Vagina (tissue), 2 donors: ENCODE measurements at regions not wholly inside any gene's neighbourhood (a gene's known extent, or its start where the extent isn't known, plus 50 kb on each side); places are given as distances from the start of the nearest gene placed in this dataset.

Experiments
- DNase-seq, 2 donors: peaks; one replicate each; pipeline ENCODE4 v3.0.0-alpha.2; 2017; ENCODE audit errors: extremely low spot score in 2 of 2
- H3K27ac ChIP-seq: fragments of 200-600 bp; sonication (generic); one replicate; pipeline ENCODE4 v1.5.1; 2019
- H3K27me3 ChIP-seq: fragments of 200-600 bp; sonication (generic); one replicate; pipeline ENCODE4 v1.5.1; 2019
- H3K36me3 ChIP-seq, 2 donors: fragments of 200-600 bp; sonication (generic); one replicate each; pipeline ENCODE4 v1.5.1; 2017 to 2019
- H3K4me1 ChIP-seq: fragments of 200-600 bp; sonication (generic); one replicate; pipeline ENCODE4 v1.5.1; 2019
- H3K4me3 ChIP-seq, 2 donors: fragments of 200-600 bp; sonication (generic); 1 replicate in 1 of 2; 2 replicates in 1 of 2; pipeline ENCODE4 v1.5.1; 2016 to 2019
- H3K9me3 ChIP-seq: fragments of 200-600 bp; sonication (generic); one replicate; pipeline ENCODE4 v1.5.1; 2019
- CTCF ChIP-seq, 3 experiments: fragments of 450-650 bp in 2 of 3; fragments of 200-600 bp in 1 of 3; sonication (generic) in 1 of 3; IDR thresholded peaks; one replicate each; pipeline ENCODE4 v1.5.1; 2017 to 2019; ENCODE audit warnings: antibody characterized with exemption in 3 of 3, mild to moderate bottlenecking in 2 of 3, moderate library complexity in 2 of 3
- POLR2A ChIP-seq, 2 donors: fragments of 450-650 bp; IDR thresholded peaks; one replicate each; pipeline ENCODE4 v1.6.1; 2017; ENCODE audit warnings: antibody characterized with exemption in 2 of 2, mild to moderate bottlenecking in 2 of 2, moderate library complexity in 2 of 2
- POLR2AphosphoS5 ChIP-seq, 2 donors: sonication (generic); formaldehyde crosslinking; IDR thresholded peaks; one replicate each; pipeline ENCODE4 v1.9.0; 2017; ENCODE audit warnings: antibody characterized with exemption in 2 of 2, mild to moderate bottlenecking in 2 of 2, low read depth in 1 of 2; ENCODE audit not compliant: insufficient read depth in 1 of 2
- intact Hi-C: fragments of 100-400 bp; cut with DNase I; formaldehyde crosslinking; loops from one replicate; pipeline ENCODE4 v1.15.1; 2023

GRCh38 chr4:165677081-165677480, 196.0 kb upstream of the TLL1 start:
- intact Hi-C loops, result no loop called here
- H3K27me3 ChIP-seq, result no peaks in the 10 kb centered on the region
- no peak overlapping the region for H3K4me3 ChIP-seq
- no peak overlapping the region for H3K27ac ChIP-seq
- no peaks in the 10 kb centered on the region for H3K9me3 ChIP-seq
- TF ChIP-seq CTCF (IDR thresholded peaks at IDR 0.05), result no peak
- TF ChIP-seq POLR2A (IDR thresholded peaks at IDR 0.05), result no peak
- TF ChIP-seq POLR2AphosphoS5 (IDR thresholded peaks at IDR 0.05; ENCODE audit: insufficient read depth in 1 of 2, low read depth in 1 of 2), result no peak
- no peak for DNase-seq
- no peaks in the 10 kb centered on the region for H3K36me3 ChIP-seq
- H3K4me1 ChIP-seq, result no peaks in the 10 kb centered on the region

GRCh38 chr4:165678236-165678935, 194.7 kb upstream of the TLL1 start:
- no peak overlapping the region for H3K27ac ChIP-seq
- no peak for DNase-seq
- intact Hi-C loops, result no loop called here
- H3K4me3 ChIP-seq, result no peak overlapping the region
- no peaks in the 10 kb centered on the region for H3K36me3 ChIP-seq
- H3K4me1 ChIP-seq, result no peaks in the 10 kb centered on the region
- H3K27me3 ChIP-seq, result no peaks in the 10 kb centered on the region
- H3K9me3 ChIP-seq, result no peaks in the 10 kb centered on the region
- TF ChIP-seq POLR2AphosphoS5 (IDR thresholded peaks at IDR 0.05; ENCODE audit: insufficient read depth in 1 of 2, low read depth in 1 of 2), result no peak

- TF ChIP-seq CTCF (IDR thresholded peaks at IDR 0.05) (no peak), POLR2A (IDR thresholded peaks at IDR 0.05) (no peak), POLR2AphosphoS5 (IDR thresholded peaks at IDR 0.05; ENCODE audit: insufficient read depth in 1 of 2, low read depth in 1 of 2) (no peak)
These were observed 194.1 kb upstream of the TLL1 start for GRCh38 chr4:165678936-165679325.

GRCh38 chr4:165680821-165681220, 192.2 kb upstream of the TLL1 start:
- TF ChIP-seq POLR2A (IDR thresholded peaks at IDR 0.05) (no peak), CTCF (IDR thresholded peaks at IDR 0.05) (no peak), POLR2AphosphoS5 (IDR thresholded peaks at IDR 0.05; ENCODE audit: insufficient read depth in 1 of 2, low read depth in 1 of 2) (no peak)
- H3K4me1 ChIP-seq, result no peaks in the 10 kb centered on the region

More at GRCh38 chr4:165678936-165679325, 194.1 kb upstream of the TLL1 start:
- H3K4me1 ChIP-seq, result no peaks in the 10 kb centered on the region
- H3K36me3 ChIP-seq, result no peaks in the 10 kb centered on the region
- no peak for DNase-seq
- no peak overlapping the region for H3K27ac ChIP-seq
- intact Hi-C loops, result no loop called here
- no peaks in the 10 kb centered on the region for H3K9me3 ChIP-seq
- H3K27me3 ChIP-seq, result no peaks in the 10 kb centered on the region
- no peak overlapping the region for H3K4me3 ChIP-seq

GRCh38 chr4:165682611-165683010, 190.4 kb upstream of the TLL1 start:
- Histone ChIP-seq H3K4me1 (no peaks in the 10 kb centered on the region), H3K4me3 (no peak overlapping the region), H3K27me3 (no peaks in the 10 kb centered on the region), H3K27ac (no peak overlapping the region), H3K36me3 (no peaks in the 10 kb centered on the region), H3K9me3 (no peaks in the 10 kb centered on the region)
- intact Hi-C loops, result no loop called here
- TF ChIP-seq POLR2A (IDR thresholded peaks at IDR 0.05), result no peak
- TF ChIP-seq POLR2AphosphoS5 (IDR thresholded peaks at IDR 0.05; ENCODE audit: insufficient read depth in 1 of 2, low read depth in 1 of 2), result no peak
- no peak for TF ChIP-seq CTCF (IDR thresholded peaks at IDR 0.05)
- no peak for DNase-seq

More at GRCh38 chr4:165680821-165681220, 192.2 kb upstream of the TLL1 start:
- no peaks in the 10 kb centered on the region for H3K36me3 ChIP-seq
- no peak overlapping the region for H3K27ac ChIP-seq
- H3K9me3 ChIP-seq, result no peaks in the 10 kb centered on the region
- H3K4me3 ChIP-seq, result no peak overlapping the region
- DNase-seq, result no peak
- intact Hi-C loops, result no loop called here
- no peaks in the 10 kb centered on the region for H3K27me3 ChIP-seq
